Lung (tissue), 11 donors: ENCODE measurements at regions not wholly inside any gene's neighbourhood (a gene's known extent, or its start where the extent isn't known, plus 50 kb on each side); places are given as distances from the start of the nearest gene placed in this dataset.

Source experiments
- ATAC-seq: fragments of 200-7000 bp; cut with Tn5 transposase; one replicate; pipeline ENCODE4 v1.9.1; 2020; ENCODE audit warnings: moderate number of reproducible peaks; ENCODE audit not compliant: insufficient read depth, low FRiP score
- DNase-seq, 3 donors: peaks; one replicate each; pipeline ENCODE4 v3.0.0-alpha.2; 2013 to 2017
- H3K27ac ChIP-seq, 2 donors: one replicate each; pipeline ENCODE4 v1.5.1; 2013; ENCODE audit warnings: mild to moderate bottlenecking in 2 of 2, moderate library complexity in 2 of 2, control low read depth in 1 of 2, inconsistent platforms in 1 of 2, low read depth in 1 of 2, low read length in 1 of 2
- H3K27me3 ChIP-seq, 3 donors: one replicate each; pipeline ENCODE4 v1.5.1; 2013; ENCODE audit warnings: low read length in 2 of 3; ENCODE audit not compliant: control insufficient read depth in 3 of 3, insufficient read depth in 3 of 3
- H3K36me3 ChIP-seq, 4 donors: one replicate each; pipeline ENCODE4 v1.5.1; 2013; ENCODE audit warnings: low read length in 4 of 4, mild to moderate bottlenecking in 1 of 4, moderate library complexity in 1 of 4; ENCODE audit not compliant: control insufficient read depth in 4 of 4, insufficient read depth in 4 of 4
- H3K4me1 ChIP-seq, 5 donors: one replicate each; pipeline ENCODE4 v1.5.1; 2013; ENCODE audit warnings: low read length in 5 of 5, mild to moderate bottlenecking in 2 of 5, moderate library complexity in 1 of 5; ENCODE audit not compliant: control insufficient read depth in 5 of 5, insufficient read depth in 5 of 5
- H3K4me3 ChIP-seq: one replicate; pipeline ENCODE4 v1.5.1; 2013; ENCODE audit warnings: mild to moderate bottlenecking, control low read depth, moderate library complexity
- H3K9ac ChIP-seq, 2 donors: one replicate each; pipeline ENCODE4 v1.5.1; 2013; ENCODE audit warnings: low read length in 2 of 2, control low read depth in 1 of 2; ENCODE audit not compliant: insufficient read depth in 1 of 2
- H3K9me3 ChIP-seq, 4 donors: one replicate each; pipeline ENCODE4 v1.5.1; 2013; ENCODE audit warnings: low read length in 3 of 4, mild to moderate bottlenecking in 1 of 4, moderate library complexity in 1 of 4; ENCODE audit not compliant: control insufficient read depth in 4 of 4, insufficient read depth in 3 of 4
- CTCF ChIP-seq: IDR thresholded peaks from 2 replicates; pipeline ENCODE4 v1.5.1; 2012; ENCODE audit warnings: mild to moderate bottlenecking; ENCODE audit errors: control extremely low read depth, extremely low read depth
- WGBS, 2 donors: extraction: QIAGEN DNeasy Blood & Tissue Kit; methylation state at CpG; one replicate each; pipeline ENCODE4 v1.1.7; 2013; 5-methylcytosine and 5-hydroxymethylcytosine counted together
- donor health status: control.
- donor health status: control.
- donor health status: Bipolar disorder and iron deficiency.
- donor health status: healthy.
- donor health status: DM: yes; HTN: yes; CAD: no.

GRCh38 chr4:148978301-148978700, 536.1 kb upstream of the NR3C2 start:
- no peak for DNase-seq
- ATAC-seq: no peak
- H3K36me3 ChIP-seq: no peaks in the 10 kb centered on the region
- H3K27me3 ChIP-seq: no peaks in the 10 kb centered on the region
- no peak overlapping the region for H3K4me3 ChIP-seq
- 86 to 88% methylated on average over 3 of the region's 3 CpGs for WGBS, 2 donors
- H3K27ac ChIP-seq: no peak overlapping the region
- H3K4me1 ChIP-seq: peaks cover 0 to 6% (median 0%) of the 10 kb centered on the region in 5 donors
- TF ChIP-seq CTCF: no peak
- H3K9ac ChIP-seq: no peak overlapping the region
- no peaks in the 10 kb centered on the region for H3K9me3 ChIP-seq

- DNase-seq (no peak), ATAC-seq (no peak)
- no peak overlapping the region for H3K27ac ChIP-seq
- no peak for TF ChIP-seq CTCF
- no peaks in the 10 kb centered on the region for H3K9me3 ChIP-seq
- no peaks in the 10 kb centered on the region for H3K36me3 ChIP-seq
- H3K9ac ChIP-seq: no peak overlapping the region
- H3K27me3 ChIP-seq: no peaks in the 10 kb centered on the region
- 60 to 73% methylated on average over 1 of the region's 1 CpG for WGBS, 2 donors
- H3K4me1 ChIP-seq: peaks cover 0 to 1% (median 0%) of the 10 kb centered on the region in 5 donors
- no peak overlapping the region for H3K4me3 ChIP-seq
Observed at GRCh38 chr4:148975464-148975863, 533.2 kb upstream of the NR3C2 start.

- no peaks in the 10 kb centered on the region for H3K27me3 ChIP-seq
- no peaks in the 10 kb centered on the region for H3K36me3 ChIP-seq
- peaks cover 0 to 2% (median 0%) of the 10 kb centered on the region in 4 donors for H3K9me3 ChIP-seq
- no peaks in the 10 kb centered on the region for H3K4me1 ChIP-seq
- WGBS, 2 donors: 86 to 92% methylated on average over 2 of the region's 2 CpGs
- no peak overlapping the region for H3K4me3 ChIP-seq
- ATAC-seq: no peak
- no peak overlapping the region for H3K27ac ChIP-seq
- no peak for TF ChIP-seq CTCF
- no peak overlapping the region for H3K9ac ChIP-seq
- DNase-seq: no peak
Observed at GRCh38 chr4:148965080-148965479, 522.9 kb upstream of the NR3C2 start.

- ATAC-seq: no peak
- no peaks in the 10 kb centered on the region for H3K36me3 ChIP-seq
- H3K4me3 ChIP-seq: no peak overlapping the region
- H3K9ac ChIP-seq: no peak overlapping the region
- DNase-seq: no peak
- no peaks in the 10 kb centered on the region for H3K27me3 ChIP-seq
- H3K9me3 ChIP-seq: peaks cover 0 to 2% (median 0%) of the 10 kb centered on the region in 4 donors
- TF ChIP-seq CTCF: no peak
- H3K27ac ChIP-seq: no peak overlapping the region
- no peaks in the 10 kb centered on the region for H3K4me1 ChIP-seq
- 77 to 87% methylated on average over 2 of the region's 2 CpGs for WGBS, 2 donors
Observed at GRCh38 chr4:148964456-148964855, 522.2 kb upstream of the NR3C2 start.
